RWPE1 (cell line): ENCODE measurements at regions not wholly inside any gene's neighbourhood (a gene's known extent, or its start where the extent isn't known, plus 50 kb on each side); places are given as distances from the start of the nearest gene placed in this dataset.

ENCODE experiments used
- CTCF ChIA-PET: fragments of 350-600 bp; sonication (Branson Sonifier 250); formaldehyde crosslinking; extraction: SDS; loops from one replicate; lab custom pipeline; 2021; lab: Yijun Ruan, JAX
- POLR2A ChIA-PET: fragments of 400-600 bp; formaldehyde crosslinking; extraction: SDS; loops from one replicate; lab custom pipeline; 2020; ENCODE audit warnings: antibody characterized with exemption; ENCODE audit not compliant: low non-redundant PET; lab: Yijun Ruan, JAX
- DNase-seq: peaks from one replicate; pipeline ENCODE4 v3.0.0; 2012; ENCODE audit warnings: low spot score
- H3K27ac ChIP-seq: fragments of 450-650 bp; 2 replicates; pipeline ENCODE4 v1.5.1; 2017
- CTCF ChIP-seq: fragments of 450-650 bp; conservative IDR thresholded peaks from 2 replicates; pipeline ENCODE4 v1.5.1; 2017; ENCODE audit warnings: low read depth, mild to moderate bottlenecking

- ChIA-PET POLR2A (no interaction called here), CTCF (interaction anchor here (0.6 to 1.0 kb wide), 3 partner anchors 453 to 1033 kb away, joined by 3 to 6 read pairs (median 3); no protein-coding TSS in a partner anchor)
- no peak for TF ChIP-seq CTCF
- DNase-seq = no peak
- no peak overlapping the region for H3K27ac ChIP-seq
These were observed 977.4 kb upstream of the FAT3 start for GRCh38 chr11:91247009-91247735.

GRCh38 chr11:91244912-91245311 lies 979.7 kb upstream of the FAT3 start:
- ChIA-PET POLR2A (no interaction called here), CTCF (no interaction called here)
- DNase-seq = no peak
- H3K27ac ChIP-seq = no peak overlapping the region
- no peak for TF ChIP-seq CTCF

GRCh38 chr11:91243630-91244029 lies 981.0 kb upstream of the FAT3 start:
- DNase-seq = no peak
- H3K27ac ChIP-seq = no peak overlapping the region
- CTCF ChIA-PET = interaction anchor here (0.6 kb wide), 1 partner anchor 670 kb away, joined by 5 read pairs; no protein-coding TSS in a partner anchor
- POLR2A ChIA-PET = no interaction called here
- no peak for TF ChIP-seq CTCF

GRCh38 chr11:91243051-91243450 lies 981.6 kb upstream of the FAT3 start:
- no peak for DNase-seq
- ChIA-PET CTCF (interaction anchor here (0.6 kb wide), 1 partner anchor 670 kb away, joined by 5 read pairs; no protein-coding TSS in a partner anchor), POLR2A (no interaction called here)
- no peak overlapping the region for H3K27ac ChIP-seq
- no peak for TF ChIP-seq CTCF

- no peak for DNase-seq
- ChIA-PET POLR2A (no interaction called here), CTCF (interaction anchor here (0.6 kb wide), 1 partner anchor 1692 kb away, joined by 3 read pairs; no protein-coding TSS in a partner anchor)
- no peak overlapping the region for H3K27ac ChIP-seq
- no peak for TF ChIP-seq CTCF
These were observed 983.4 kb upstream of the FAT3 start for GRCh38 chr11:91241226-91241625.

- CTCF ChIA-PET = no interaction called here
- DNase-seq = no peak
- POLR2A ChIA-PET = no interaction called here
- no peak overlapping the region for H3K27ac ChIP-seq
- TF ChIP-seq CTCF = no peak
These were observed 985.3 kb upstream of the FAT3 start for GRCh38 chr11:91239359-91239758.
